ENCODE measurements at regions not wholly inside any gene's neighbourhood (a gene's known extent, or its start where the extent isn't known, plus 50 kb on each side); places are given as distances from the start of the nearest gene placed in this dataset.

DNA sequence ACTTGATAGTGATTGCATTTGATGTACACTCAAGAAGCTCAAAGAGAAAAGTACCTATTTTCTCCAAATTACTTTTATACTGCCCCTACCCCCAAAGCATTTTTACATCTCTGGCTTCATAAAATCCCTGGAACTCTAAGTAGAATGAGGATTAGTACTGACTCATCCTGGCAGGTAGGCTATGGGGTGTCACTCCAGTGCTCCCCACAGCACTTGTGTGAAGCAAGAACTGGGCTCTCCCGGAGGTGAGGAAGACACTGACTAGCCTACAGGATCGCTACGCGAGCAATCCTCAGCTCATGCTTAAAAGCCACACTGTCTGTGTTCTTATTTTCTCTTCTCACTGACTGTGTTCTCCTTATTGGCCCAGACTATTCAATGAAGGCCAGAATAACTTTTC is 90.4 kb upstream of the NDP start:
- TF ChIP-seq MAX (IDR thresholded peaks at IDR 0.05; ENCODE audit: insufficient read depth, insufficient read length), result no peak
- no peak for TF ChIP-seq JUN (IDR thresholded peaks at IDR 0.05; ENCODE audit: borderline replicate concordance, insufficient read depth, insufficient read length, low read depth)
- TF ChIP-seq POLR2A (IDR thresholded peaks at IDR 0.05; ENCODE audit: low read depth, low read length), result no peak
- TF ChIP-seq EZH2 (IDR thresholded peaks at IDR 0.05; ENCODE audit: borderline replicate concordance, low read depth, low read length, severe bottlenecking), result no peak
- no peak for TF ChIP-seq POLR2AphosphoS5 (IDR thresholded peaks at IDR 0.05; ENCODE audit: insufficient read depth, low read depth, low read length)
- TF ChIP-seq MYC (IDR thresholded peaks at IDR 0.05; ENCODE audit: low read depth, low read length), result no peak
- TF ChIP-seq FOS (IDR thresholded peaks at IDR 0.05; ENCODE audit: borderline replicate concordance, insufficient read depth, low read length), result no peak
- no peak for TF ChIP-seq GATA2 (IDR thresholded peaks at IDR 0.05; ENCODE audit: insufficient read depth, insufficient read length, low read depth, low read length)
- TF ChIP-seq, protein P1, sequence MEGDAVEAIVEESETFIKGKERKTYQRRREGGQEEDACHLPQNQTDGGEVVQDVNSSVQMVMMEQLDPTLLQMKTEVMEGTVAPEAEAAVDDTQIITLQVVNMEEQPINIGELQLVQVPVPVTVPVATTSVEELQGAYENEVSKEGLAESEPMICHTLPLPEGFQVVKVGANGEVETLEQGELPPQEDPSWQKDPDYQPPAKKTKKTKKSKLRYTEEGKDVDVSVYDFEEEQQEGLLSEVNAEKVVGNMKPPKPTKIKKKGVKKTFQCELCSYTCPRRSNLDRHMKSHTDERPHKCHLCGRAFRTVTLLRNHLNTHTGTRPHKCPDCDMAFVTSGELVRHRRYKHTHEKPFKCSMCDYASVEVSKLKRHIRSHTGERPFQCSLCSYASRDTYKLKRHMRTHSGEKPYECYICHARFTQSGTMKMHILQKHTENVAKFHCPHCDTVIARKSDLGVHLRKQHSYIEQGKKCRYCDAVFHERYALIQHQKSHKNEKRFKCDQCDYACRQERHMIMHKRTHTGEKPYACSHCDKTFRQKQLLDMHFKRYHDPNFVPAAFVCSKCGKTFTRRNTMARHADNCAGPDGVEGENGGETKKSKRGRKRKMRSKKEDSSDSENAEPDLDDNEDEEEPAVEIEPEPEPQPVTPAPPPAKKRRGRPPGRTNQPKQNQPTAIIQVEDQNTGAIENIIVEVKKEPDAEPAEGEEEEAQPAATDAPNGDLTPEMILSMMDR (IDR thresholded peaks at IDR 0.05; ENCODE audit: extremely low read depth in 1 of 2, insufficient read depth in 1 of 2, low read depth in 1 of 2, low read length in 2 of 2), result no peak
- Histone ChIP-seq H3K36me3 (ENCODE audit: control insufficient read depth in 2 of 2, extremely low read depth in 1 of 2, insufficient read depth in 2 of 2, low read length in 2 of 2) (no peaks in the 10 kb centered on the region), H3K27me3 (ENCODE audit: control insufficient read depth in 2 of 2, insufficient read depth in 2 of 2, low read length in 2 of 2) (no peaks in the 10 kb centered on the region), H3K9me3 (replicated peaks; ENCODE audit: control insufficient read depth, insufficient read depth, low read length) (no peaks in the 10 kb centered on the region), H3K9me1 (replicated peaks; ENCODE audit: control insufficient read depth, extremely low read depth, insufficient read depth, low read length) (no peaks in the 10 kb centered on the region), H3K27ac (ENCODE audit: insufficient read depth, low read depth, low read length) (no peak overlapping the region), H4K20me1 (replicated peaks; ENCODE audit: control insufficient read depth, extremely low read depth, insufficient read depth, low read length) (no peaks in the 10 kb centered on the region), H3K4me2 (ENCODE audit: insufficient read depth, low read length) (no peak overlapping the region), H3K9ac (replicated peaks; ENCODE audit: extremely low read depth, insufficient read depth, low read length) (no peak overlapping the region), H3K4me3 (replicated peaks in 1 of 3; ENCODE audit: insufficient read depth in 1 of 3, low read depth in 1 of 3, low read length in 3 of 3) (no peak overlapping the region), H2AFZ (ENCODE audit: low read depth, low read length) (no peak overlapping the region), H3K4me1 (ENCODE audit: control insufficient read depth, extremely low read depth, insufficient read depth, low read length) (no peaks in the 10 kb centered on the region), H3K79me2 (ENCODE audit: control insufficient read depth, insufficient read depth, low read length) (no peaks in the 10 kb centered on the region)
- intact Hi-C loops (cut with micrococcal nuclease) (no loop called here), dilution Hi-C loops (cut with MboI; ENCODE audit: extremely low pct_ligation_motif_present, low sequenced_read_pairs) (no loop called here)
- CTCF ChIA-PET, result no interaction called here
- FAIRE-seq (no peak), DNase-seq (ENCODE audit: low read depth, low spot score) (no peak)
- BruUV-seq (replicated peaks), result no TSS peak
- POLR2A ChIA-PET, result no interaction called here
